ENCODE measurements at regions not wholly inside any gene's neighbourhood (a gene's known extent, or its start where the extent isn't known, plus 50 kb on each side); places are given as distances from the start of the nearest gene placed in this dataset.
"Not testable (repeated sequence)": the region's sequence is repeated elsewhere in the genome, so short reads cannot be mapped to it uniquely, and the experiment has no call there.

- no peak for DNase-seq
Measured at GRCh38 chr12:84117190-84117589, 795.4 kb downstream of the SLC6A15 start.

GRCh38 chr12:84113666-84114065 is 798.9 kb downstream of the SLC6A15 start:
- no peak for DNase-seq

DNA sequence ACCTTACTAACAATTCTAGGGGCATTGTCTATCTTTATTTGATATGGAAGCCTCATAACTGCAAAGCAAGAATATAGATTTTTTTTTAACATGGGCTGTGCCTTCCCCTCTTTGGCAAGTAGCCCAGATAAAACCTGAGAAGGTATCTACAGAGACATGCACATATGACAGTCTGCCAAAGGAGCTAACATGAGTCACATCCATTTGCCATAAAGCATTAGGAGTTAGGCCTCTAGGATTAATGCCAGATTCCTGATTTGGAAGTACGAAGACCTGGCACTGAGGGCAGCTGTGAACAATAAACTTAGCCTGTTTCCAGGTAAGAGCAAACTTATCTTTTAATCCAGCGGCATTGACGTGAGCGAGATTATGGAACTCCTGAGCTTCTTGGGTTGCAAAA is 808.7 kb downstream of the SLC6A15 start:
- DNase-seq: not testable (repeated sequence)

GRCh38 chr12:84101963-84102362 is 810.6 kb downstream of the SLC6A15 start:
- not testable (repeated sequence) for DNase-seq

DNA sequence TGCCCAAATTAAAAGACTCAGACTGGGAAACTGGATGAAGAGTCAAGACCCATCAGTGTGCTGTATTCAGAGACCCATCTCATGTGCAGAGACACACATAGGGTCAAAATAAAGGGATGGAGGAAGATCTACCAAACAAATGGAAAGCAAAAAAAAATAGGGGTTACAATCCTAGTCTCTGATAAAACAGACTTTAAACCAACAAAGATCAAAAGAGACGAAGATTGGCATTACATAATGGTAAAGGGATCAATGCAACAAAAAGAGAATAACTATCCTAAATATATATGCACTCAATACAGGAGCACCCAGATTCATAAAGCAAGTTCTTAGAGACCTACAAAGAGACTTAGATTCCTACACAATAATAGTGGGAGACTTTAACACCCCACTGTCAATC is 813.0 kb downstream of the SLC6A15 start:
- not testable (repeated sequence) for DNase-seq

DNA sequence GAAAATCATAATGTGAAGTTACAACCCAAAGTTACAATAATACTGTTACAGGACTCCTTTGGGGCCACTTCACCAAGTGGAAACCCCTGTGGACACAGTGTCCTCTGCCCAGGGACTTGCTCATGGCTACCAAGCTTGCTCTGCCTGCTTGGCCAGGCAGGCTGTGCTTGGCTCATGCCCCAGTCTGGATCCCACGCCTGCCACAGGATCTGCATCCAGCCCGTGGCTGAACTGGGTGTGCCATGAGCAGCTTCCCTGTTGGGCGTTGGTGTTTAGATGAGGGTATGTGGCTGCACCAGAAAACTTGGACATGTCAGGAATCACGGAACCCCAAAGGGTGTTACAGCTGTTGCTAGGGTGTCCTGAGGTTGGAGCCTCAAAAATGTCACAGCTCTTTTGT is 820.9 kb downstream of the SLC6A15 start:
- no peak for DNase-seq

DNA sequence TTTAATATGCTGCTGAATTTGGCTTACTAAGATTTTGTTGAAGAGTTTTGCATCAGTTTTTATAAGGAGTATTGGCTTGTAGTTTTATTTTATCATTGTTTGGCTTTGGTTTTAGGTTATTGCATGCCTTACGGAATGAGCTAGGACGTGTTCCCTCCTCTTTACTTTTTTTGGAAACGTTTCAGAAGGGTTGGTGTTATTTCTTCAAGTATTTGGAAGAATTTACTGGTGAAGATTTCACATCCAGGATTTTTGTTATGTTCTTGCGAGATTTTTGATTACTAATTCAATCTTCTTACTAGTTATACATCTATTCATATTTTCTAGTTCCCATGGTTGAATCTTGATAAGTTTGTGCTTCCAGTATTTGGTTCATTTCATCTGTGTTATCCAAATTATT is 823.2 kb downstream of the SLC6A15 start:
- DNase-seq: no peak

DNA sequence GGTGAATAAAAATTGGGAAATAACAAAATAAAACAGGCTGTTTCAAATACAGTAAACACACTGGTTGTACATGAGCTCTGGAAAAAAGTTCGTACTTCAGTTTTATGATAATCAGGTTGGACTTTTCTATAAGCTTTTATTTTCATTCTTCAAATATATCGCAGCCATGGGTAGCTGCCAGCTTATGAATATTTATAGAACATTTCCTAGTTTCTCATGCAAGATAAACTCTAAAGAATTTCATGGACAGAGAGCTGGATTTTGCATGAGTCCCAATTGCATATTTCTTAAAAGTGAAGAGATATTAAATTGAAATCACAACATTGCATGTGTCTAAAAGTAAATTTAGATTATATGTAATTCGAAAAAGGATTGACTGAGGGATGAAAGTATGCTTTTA is 827.6 kb downstream of the SLC6A15 start:
- DNase-seq: no peak

- DNase-seq: no peak
Measured at GRCh38 chr12:84079626-84080025, 833.0 kb downstream of the SLC6A15 start.

GRCh38 chr12:84077679-84078078 is 834.9 kb downstream of the SLC6A15 start:
- DNase-seq: peak; percentile 10

DNA sequence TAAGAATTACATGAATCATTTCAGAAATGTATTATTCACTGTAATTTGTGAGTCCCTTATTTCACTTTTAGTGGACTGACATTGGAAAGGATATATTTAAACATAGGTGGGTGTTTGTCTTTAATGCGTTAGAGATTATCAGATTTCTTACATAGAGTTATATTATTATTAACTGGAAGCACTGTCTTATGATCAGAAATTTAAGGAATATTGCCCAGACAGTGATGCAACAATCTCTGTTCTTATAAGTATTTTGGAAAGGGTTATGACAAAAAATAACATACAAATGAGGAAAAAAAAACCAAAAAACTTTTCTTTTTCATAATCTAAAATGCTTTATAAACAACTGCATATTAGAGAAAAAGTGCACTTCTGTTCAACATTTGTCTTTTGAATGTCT is 836.6 kb downstream of the SLC6A15 start:
- DNase-seq: no peak

- no peak for DNase-seq
Measured at GRCh38 chr12:84073401-84073800, 839.2 kb downstream of the SLC6A15 start.

- no peak for DNase-seq
Measured at GRCh38 chr12:84072961-84073360, 839.6 kb downstream of the SLC6A15 start.

DNA sequence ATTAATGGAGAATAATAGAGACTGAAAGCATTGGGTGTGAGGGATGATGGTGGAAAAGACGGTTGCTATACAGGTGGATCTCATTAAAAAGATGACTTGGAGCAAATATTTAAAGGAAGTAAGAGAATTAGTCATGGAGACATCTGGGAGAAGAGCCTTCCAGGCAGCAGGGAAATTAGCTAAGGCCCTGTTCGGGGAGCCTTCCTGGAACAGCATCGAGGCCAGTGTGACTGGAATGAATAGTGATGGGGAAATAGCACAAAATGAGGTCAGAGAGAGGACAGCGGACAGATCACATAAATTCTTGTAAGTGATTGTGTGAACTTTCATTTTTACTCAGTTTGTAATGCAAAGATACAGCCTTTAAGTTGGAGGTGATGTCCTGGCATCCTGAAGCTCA is 842.3 kb downstream of the SLC6A15 start:
- DNase-seq: no peak

GRCh38 chr12:84069699-84070098 is 842.9 kb downstream of the SLC6A15 start:
- no peak for DNase-seq

DNA sequence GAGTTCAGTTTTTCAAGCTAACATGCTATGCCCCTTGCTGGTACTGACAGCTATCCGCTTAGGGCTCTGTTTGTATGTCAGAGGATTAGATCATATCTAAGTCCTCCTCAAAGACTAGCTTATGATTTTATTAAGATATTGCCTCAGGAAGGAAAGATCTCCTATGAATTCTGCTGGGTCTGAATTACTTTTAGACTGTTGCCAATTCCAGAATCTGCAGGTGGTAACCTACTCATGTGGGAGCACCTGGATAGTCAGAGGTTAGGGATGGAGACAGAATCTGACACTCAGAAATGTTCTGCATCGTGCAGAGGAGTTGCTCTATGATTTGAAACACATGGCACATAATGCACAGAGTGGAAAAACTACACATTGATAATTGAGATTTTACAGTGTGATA is 843.4 kb downstream of the SLC6A15 start:
- no peak for DNase-seq

- peak; percentile 65 for DNase-seq
Measured at GRCh38 chr12:84058136-84058535, 854.5 kb downstream of the SLC6A15 start.

DNA sequence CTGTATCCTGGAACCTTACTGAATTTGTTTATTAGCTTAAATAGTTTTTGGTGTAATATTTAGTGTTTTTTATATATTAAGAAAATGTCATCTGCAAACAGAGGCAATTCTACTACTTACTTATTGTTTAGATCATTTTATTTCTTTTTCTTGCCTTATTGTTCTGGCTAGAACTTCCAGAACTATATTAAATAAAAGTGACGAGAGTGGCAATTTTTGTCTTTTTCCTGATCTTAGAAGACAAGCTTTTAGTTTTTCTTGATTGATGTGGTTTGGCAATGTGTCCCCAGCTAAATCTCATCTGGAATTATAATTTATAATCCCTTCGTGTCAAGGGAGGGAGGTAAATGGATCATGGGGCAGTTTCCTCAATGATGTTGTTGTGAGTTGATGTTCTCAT is 857.8 kb downstream of the SLC6A15 start:
- DNase-seq: no peak

DNA sequence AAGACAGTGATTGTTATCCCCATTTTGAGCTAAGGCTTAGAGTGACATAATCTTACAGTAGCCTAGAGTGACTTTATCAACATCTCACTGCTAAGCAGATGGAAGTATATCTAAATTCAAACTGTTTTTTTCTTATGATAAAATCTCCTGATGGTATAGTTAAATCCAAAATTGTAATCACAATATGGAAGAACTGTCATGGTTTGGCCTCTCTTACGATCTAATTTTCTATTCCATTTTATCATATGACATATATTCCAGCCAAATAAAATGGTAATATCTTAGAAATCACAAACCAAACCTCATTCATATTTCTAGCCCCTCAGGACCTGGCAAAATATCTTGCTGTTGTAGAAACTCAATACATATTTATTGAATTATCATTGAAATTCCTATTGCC is 864.7 kb downstream of the SLC6A15 start:
- no peak for DNase-seq

- no peak for DNase-seq
Measured at GRCh38 chr12:84046859-84047258, 865.7 kb downstream of the SLC6A15 start.

- DNase-seq: no peak
Measured at GRCh38 chr12:84043355-84043754, 869.2 kb downstream of the SLC6A15 start.

DNA sequence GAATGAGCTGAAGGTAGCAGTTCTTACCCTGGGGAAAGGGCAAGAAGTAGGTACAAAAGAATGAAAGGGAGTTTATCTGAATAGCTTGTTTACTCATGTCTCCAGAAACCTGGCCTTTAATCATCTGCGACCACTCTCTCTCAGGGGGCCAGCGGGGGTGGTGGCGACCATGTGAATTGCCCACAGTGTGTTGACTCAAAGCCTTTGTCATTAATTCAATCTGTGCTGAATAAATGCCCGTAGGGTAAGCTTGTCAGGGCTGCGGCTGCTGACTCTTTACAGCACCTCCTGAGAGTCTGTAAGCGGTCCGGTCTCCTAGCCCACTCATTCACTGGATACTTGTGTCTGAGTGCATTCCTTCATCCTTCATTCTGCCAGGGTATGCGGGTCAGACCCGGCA is 874.4 kb downstream of the SLC6A15 start:
- DNase-seq: no peak

- DNase-seq: no peak
Measured at GRCh38 chr12:84036912-84037311, 875.7 kb downstream of the SLC6A15 start.

DNA sequence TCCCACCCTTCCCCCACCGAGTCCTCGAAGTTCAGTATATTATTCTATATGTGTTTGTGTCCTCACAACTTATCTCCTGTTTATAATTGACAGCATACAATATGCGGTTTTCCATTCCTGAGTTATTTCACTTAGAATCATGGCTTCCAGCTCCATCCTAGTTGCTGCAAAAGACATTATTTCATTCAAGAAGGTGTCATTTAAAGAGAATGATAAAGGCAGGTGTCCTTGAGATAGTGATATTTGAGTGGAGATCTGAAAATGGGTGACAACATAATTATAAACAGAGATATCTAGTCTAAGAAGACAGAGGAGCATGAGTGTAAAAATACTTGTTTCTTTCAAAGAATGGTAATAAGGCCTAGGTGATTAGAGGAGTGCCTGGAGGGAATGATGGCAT is 876.8 kb downstream of the SLC6A15 start:
- DNase-seq: no peak

GRCh38 chr12:84034871-84035270 is 877.7 kb downstream of the SLC6A15 start:
- DNase-seq: no peak

DNA sequence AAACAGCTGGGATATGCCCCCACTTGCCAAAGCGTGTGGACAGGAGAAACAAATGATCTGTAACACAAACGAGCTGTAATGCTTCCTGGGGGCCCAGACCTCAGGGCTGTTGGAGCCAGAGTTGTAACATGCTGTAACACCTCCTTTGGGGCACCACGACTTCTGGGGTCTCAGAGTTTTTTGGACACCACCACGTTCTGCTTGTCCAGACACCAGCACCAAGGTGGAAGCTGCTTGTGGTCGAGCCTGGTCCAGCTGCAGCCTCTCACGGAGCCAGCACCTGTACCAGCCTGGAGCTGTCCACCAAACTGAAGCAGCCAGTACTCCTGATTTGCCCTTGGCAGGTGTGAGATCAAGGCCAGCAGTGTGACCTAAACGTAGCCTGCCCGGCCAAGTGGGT is 879.4 kb downstream of the SLC6A15 start:
- no peak for DNase-seq
